Natural killer cell treated with Interleukin-12 subunit alpha and Interleukin-12 subunit beta and Interleukin-15 and Interleukin-18, amount 100 ng/mL, for 72 hours (primary cell): ENCODE measurements at regions not wholly inside any gene's neighbourhood (a gene's known extent, or its start where the extent isn't known, plus 50 kb on each side); places are given as distances from the start of the nearest gene placed in this dataset.
"Not testable (repeated sequence)": the region's sequence is repeated elsewhere in the genome, so short reads cannot be mapped to it uniquely, and the experiment has no call there.

Experiments
- ATAC-seq, 2 donors: fragments of 150-1000 bp; cut with Tn5 transposase in 1 of 2; sonication (Bioruptor Pico), chemical (Tn5 transposase) in 1 of 2; 2 replicates each; pipeline ENCODE4 v1.10.0; 2021
- DNase-seq: peaks from one replicate; pipeline ENCODE4 v3.0.0; 2022; ENCODE audit warnings: low spot score
- H3K27ac Mint-ChIP-seq, 2 donors: 1 replicate in 1 of 2; 2 replicates in 1 of 2; pipeline ENCODE4 v1.8.0; 2022; ENCODE audit warnings: mixed read lengths in 2 of 2, mild to moderate bottlenecking in 1 of 2, moderate library complexity in 1 of 2
- H3K27me3 Mint-ChIP-seq, 2 donors: 1 replicate in 1 of 2; 2 replicates in 1 of 2; pipeline ENCODE4 v1.8.0; 2022; ENCODE audit warnings: mixed read lengths in 2 of 2
- H3K36me3 Mint-ChIP-seq: one replicate; pipeline ENCODE4 v1.8.0; 2022; ENCODE audit warnings: mixed read lengths
- H3K4me1 Mint-ChIP-seq, 2 donors: 1 replicate in 1 of 2; 2 replicates in 1 of 2; pipeline ENCODE4 v1.8.0; 2022; ENCODE audit warnings: low read depth in 2 of 2, mixed read lengths in 2 of 2, mild to moderate bottlenecking in 1 of 2
- H3K4me3 Mint-ChIP-seq: one replicate; pipeline ENCODE4 v1.8.0; 2022; ENCODE audit warnings: mixed read lengths
- H3K9me3 Mint-ChIP-seq: 2 replicates; pipeline ENCODE4 v1.8.0; 2022; ENCODE audit warnings: mixed read lengths

GRCh38 chr2:234553223-234553622, 56.3 kb upstream of the ARL4C start:
- Mint-ChIP-seq H3K27me3 (peaks cover 13 to 15% of the 10 kb centered on the region in 2 donors), H3K4me1 (peaks cover 23 to 27% of the 10 kb centered on the region in 2 donors)
- H3K27ac Mint-ChIP-seq, ATAC-seq, H3K9me3 Mint-ChIP-seq, H3K36me3 Mint-ChIP-seq, H3K4me3 Mint-ChIP-seq, DNase-seq: not testable (repeated sequence)

GRCh38 chr2:234550511-234551107, 53.7 kb upstream of the ARL4C start:
- DNase-seq (no peak), ATAC-seq (peak; percentile 77 to 78)
- Mint-ChIP-seq H3K27ac (peak overlapping the region in 1 of 2 donors; percentile 12), H3K36me3 (no peaks in the 10 kb centered on the region), H3K4me1 (peaks cover 14 to 18% of the 10 kb centered on the region in 2 donors), H3K9me3 (peaks cover 4% of the 10 kb centered on the region), H3K4me3 (no peak overlapping the region), H3K27me3 (peaks cover 13 to 19% of the 10 kb centered on the region in 2 donors)

GRCh38 chr2:234550056-234550455, 53.2 kb upstream of the ARL4C start:
- Mint-ChIP-seq H3K36me3 (no peaks in the 10 kb centered on the region), H3K4me1 (peaks cover 12 to 13% of the 10 kb centered on the region in 2 donors), H3K4me3 (no peak overlapping the region), H3K27me3 (peaks cover 13 to 22% of the 10 kb centered on the region in 2 donors), H3K27ac (peak overlapping the region in 1 of 2 donors; percentile 12), H3K9me3 (peaks cover 3% of the 10 kb centered on the region)
- DNase-seq (no peak), ATAC-seq (no peak)

GRCh38 chr2:234548695-234549420, 52.0 kb upstream of the ARL4C start:
- no peaks in the 10 kb centered on the region for H3K9me3 Mint-ChIP-seq
- DNase-seq (no peak), ATAC-seq (no peak)
- H3K27me3 Mint-ChIP-seq = peaks cover 13 to 24% of the 10 kb centered on the region in 2 donors
- H3K4me1 Mint-ChIP-seq = peaks cover 6 to 9% of the 10 kb centered on the region in 2 donors
- H3K27ac Mint-ChIP-seq = no peak overlapping the region
- H3K4me3 Mint-ChIP-seq = no peak overlapping the region
- H3K36me3 Mint-ChIP-seq = no peaks in the 10 kb centered on the region

GRCh38 chr2:234546770-234547169, 49.9 kb upstream of the ARL4C start:
- H3K27me3 Mint-ChIP-seq = peaks cover 13 to 28% of the 10 kb centered on the region in 2 donors
- no peak overlapping the region for H3K4me3 Mint-ChIP-seq
- no peaks in the 10 kb centered on the region for H3K36me3 Mint-ChIP-seq
- DNase-seq (no peak), ATAC-seq (no peak)
- H3K27ac Mint-ChIP-seq = no peak overlapping the region
- peaks cover 6 to 9% of the 10 kb centered on the region in 2 donors for H3K4me1 Mint-ChIP-seq
- no peaks in the 10 kb centered on the region for H3K9me3 Mint-ChIP-seq
